Keratinocyte (primary cell): ENCODE measurements at regions not wholly inside any gene's neighbourhood (a gene's known extent, or its start where the extent isn't known, plus 50 kb on each side); places are given as distances from the start of the nearest gene placed in this dataset.

Source experiments
- EZH2 ChIP-seq: IDR thresholded peaks from one replicate; pipeline ENCODE4 v1.6.1; 2012; ENCODE audit warnings: inconsistent platforms, mild to moderate bottlenecking, low read length, moderate library complexity
- TF ChIP-seq, protein P1 (sequence below), 3 experiments: IDR thresholded peaks in 1 of 3; conservative IDR thresholded peaks in 1 of 3; optimal IDR thresholded peaks in 1 of 3; 2 replicates in 2 of 3; 3 replicates in 1 of 3; pipeline versions ENCODE3 to v1.5.1; 2011; ENCODE audit warnings: low read length in 3 of 3, mild to moderate bottlenecking in 3 of 3, moderate library complexity in 2 of 3, control low read depth in 1 of 3, inconsistent platforms in 1 of 3; ENCODE audit not compliant: insufficient read depth in 2 of 3; ENCODE audit errors: extremely low read depth in 1 of 3

DNA sequence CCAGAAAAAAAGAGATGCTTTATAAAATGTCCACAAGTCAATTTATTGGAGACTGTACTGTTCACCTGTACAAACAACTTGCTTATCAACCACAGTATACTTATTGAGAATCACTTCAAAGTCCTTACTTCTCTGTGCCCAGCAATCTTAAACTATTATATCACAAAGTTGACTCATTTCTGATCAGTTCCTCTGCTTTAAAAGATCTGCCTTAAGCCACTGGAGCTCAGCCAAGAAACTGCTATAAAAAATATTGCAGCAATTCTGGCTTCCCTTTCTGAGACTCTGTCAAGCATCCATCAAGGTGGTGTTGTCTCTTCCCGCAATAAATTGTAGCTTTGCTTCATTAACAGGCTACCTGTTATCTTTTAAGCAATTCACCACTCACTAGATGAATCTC is 375.2 kb upstream of the SPHKAP start:
- TF ChIP-seq, protein P1, sequence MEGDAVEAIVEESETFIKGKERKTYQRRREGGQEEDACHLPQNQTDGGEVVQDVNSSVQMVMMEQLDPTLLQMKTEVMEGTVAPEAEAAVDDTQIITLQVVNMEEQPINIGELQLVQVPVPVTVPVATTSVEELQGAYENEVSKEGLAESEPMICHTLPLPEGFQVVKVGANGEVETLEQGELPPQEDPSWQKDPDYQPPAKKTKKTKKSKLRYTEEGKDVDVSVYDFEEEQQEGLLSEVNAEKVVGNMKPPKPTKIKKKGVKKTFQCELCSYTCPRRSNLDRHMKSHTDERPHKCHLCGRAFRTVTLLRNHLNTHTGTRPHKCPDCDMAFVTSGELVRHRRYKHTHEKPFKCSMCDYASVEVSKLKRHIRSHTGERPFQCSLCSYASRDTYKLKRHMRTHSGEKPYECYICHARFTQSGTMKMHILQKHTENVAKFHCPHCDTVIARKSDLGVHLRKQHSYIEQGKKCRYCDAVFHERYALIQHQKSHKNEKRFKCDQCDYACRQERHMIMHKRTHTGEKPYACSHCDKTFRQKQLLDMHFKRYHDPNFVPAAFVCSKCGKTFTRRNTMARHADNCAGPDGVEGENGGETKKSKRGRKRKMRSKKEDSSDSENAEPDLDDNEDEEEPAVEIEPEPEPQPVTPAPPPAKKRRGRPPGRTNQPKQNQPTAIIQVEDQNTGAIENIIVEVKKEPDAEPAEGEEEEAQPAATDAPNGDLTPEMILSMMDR (optimal IDR thresholded peaks at IDR 0.05 in 1 of 3, IDR thresholded peaks at IDR 0.05 in 1 of 3, conservative IDR thresholded peaks at IDR 0.05 in 1 of 3; ENCODE audit: extremely low read depth in 1 of 3, insufficient read depth in 2 of 3, low read length in 3 of 3): no peak
- TF ChIP-seq EZH2: no peak
